Stimulated activated CD8-positive, alpha-beta memory T cell treated with anti-CD3 and anti-CD28 coated beads, Interleukin-15, amount 100 ng/mL, for 4 hours (primary cell): ENCODE measurements at regions not wholly inside any gene's neighbourhood (a gene's known extent, or its start where the extent isn't known, plus 50 kb on each side); places are given as distances from the start of the nearest gene placed in this dataset.
"Not testable (repeated sequence)": the region's sequence is repeated elsewhere in the genome, so short reads cannot be mapped to it uniquely, and the experiment has no call there.

Experiments used
- DNase-seq, 2 donors: peaks; one replicate each; pipeline ENCODE4 v3.0.0-alpha.2; 2020; ENCODE audit warnings: low read depth in 2 of 2

DNA sequence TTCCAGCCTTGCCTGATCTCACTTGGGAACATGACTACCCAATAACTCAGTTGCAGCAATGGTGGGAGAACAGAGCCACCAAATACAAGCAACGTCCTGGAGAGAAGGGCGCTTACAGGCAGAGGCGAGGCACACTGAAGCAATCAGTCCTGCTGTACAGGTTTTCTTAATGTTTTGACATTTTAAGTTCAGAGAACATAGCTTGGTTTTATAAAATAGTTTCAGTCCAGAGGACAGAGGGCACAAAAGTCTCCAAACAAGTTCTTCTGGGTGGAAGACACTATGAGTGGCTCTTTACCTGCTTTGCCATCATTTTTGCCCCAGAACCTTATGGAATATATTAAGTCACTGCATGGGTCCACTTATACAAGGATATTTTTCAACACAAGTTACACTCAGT is 103.4 kb upstream of the KCNG1 start:
- DNase-seq = no peak

DNA sequence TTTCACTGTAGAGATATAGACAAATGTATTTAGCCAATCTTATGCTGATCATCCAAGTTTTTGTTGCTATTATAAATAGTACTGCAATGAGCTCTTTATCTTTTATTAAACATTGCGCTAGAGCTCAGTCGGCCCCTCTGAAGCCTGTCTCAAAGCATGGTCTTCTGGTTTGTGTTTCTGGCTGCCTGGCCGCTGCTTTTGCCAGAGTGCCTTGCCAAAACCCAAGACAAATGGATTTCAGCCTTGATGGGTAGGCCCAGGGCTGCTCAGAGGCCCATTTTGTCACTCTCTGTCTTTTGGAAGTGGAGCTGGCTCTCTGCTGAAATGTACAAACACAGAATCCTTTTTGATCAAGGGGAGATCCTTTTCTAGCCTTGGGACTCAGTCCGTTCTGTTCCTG is 102.9 kb upstream of the KCNG1 start:
- no peak for DNase-seq

- DNase-seq = no peak
Observed at GRCh38 chr20:51125105-51125504, 102.2 kb upstream of the KCNG1 start.

DNA sequence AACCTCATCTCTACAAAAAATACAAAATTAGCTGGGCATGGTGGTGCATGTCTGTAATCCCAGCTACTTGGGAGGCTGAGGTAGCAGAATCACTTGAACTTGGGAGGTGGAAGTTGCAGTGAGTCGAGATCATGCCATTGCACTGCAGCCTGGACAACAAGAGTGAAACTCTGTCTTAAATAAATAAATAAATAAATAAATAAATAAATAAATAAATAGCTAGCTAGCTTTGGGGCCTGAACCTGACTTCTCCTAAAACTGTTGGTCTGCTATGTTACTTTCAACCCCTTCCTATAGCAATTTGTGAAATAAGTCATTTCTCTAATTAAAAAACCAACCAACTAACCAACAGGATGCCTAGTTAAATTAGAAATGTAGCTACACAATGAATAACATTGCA is 101.0 kb upstream of the KCNG1 start:
- DNase-seq = not testable (repeated sequence)

DNA sequence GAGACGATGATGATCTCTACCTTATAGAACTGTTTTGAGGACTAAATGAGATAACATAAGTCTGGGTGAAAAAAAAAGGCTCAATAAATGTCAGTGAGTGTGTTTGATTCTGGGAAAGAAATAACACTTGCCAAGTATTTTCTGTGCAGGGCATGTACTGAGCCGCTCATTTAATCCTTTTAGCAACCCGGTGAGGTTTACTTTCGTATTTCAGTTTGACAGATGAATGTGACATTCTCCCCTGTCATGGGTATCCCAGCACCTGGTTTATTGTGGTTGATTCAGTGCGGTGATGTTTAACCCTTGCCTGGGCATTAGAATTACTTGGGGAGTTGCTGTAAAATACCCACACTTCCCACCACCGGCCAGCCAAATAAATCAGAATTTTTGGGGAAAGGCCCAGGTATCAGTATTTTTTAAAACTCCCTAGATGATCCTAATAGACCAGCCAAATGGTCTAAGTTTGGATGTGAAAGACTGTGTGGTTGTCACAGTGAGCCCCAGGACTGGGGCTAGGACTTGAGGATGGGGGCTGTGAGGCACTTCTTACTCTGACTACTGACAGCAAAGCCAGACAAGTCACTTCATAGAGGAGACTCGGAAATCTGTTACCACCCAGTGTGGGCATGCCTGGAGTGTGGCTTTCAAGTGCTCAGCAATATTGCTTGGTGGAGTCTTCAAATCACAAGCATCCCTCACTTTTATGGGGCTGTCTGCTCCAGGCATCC is 100.2 kb upstream of the KCNG1 start:
- no peak for DNase-seq

GRCh38 chr20:51121901-51122412 is 99.0 kb upstream of the KCNG1 start:
- no peak for DNase-seq

DNA sequence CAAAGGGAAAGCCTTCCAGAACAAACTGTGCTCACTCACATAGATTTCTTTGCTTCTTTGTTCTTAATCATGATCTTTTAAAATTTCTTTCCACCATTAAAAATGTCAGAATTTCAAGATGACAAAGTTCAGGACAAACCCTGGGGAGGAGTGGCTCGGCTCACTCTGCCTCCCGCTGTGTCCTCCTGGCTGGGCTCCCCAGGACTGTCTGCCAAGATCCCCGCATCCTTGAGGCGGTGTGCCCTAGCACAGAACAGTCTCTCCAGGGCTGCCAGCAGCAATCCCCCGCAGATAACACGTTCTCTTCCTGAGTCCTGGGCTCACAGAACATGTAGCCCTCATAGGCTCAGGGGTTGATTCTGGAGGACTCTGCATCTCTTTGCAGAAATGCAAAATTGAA is 98.4 kb upstream of the KCNG1 start:
- no peak for DNase-seq

- DNase-seq = no peak
Observed at GRCh38 chr20:51120868-51121267, 98.0 kb upstream of the KCNG1 start.

- DNase-seq = no peak
Observed at GRCh38 chr20:51120438-51120837, 97.5 kb upstream of the KCNG1 start.

- no peak for DNase-seq
Observed at GRCh38 chr20:51119914-51120313, 97.0 kb upstream of the KCNG1 start.

GRCh38 chr20:51118985-51119527 is 96.1 kb upstream of the KCNG1 start:
- no peak for DNase-seq

DNA sequence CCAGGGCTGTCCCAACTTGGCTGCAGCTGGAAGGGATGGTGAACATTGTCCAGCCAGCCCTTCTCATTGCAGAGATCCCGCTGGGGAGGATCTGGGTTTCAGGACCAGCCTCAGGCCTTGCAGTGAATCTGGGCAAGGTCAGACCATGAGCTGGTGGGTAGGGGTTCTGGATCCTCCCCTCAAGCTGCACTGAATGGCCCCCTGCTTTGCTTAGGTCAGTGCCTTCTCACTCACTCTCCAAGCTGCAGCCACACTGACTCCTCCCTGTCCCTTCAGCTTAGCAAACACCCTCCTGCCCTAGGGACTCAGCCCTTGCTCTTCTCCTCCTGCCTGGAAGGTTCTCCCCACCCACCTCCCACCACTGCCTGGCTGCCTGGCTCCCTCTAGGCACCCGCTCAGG is 95.3 kb upstream of the KCNG1 start:
- no peak for DNase-seq

DNA sequence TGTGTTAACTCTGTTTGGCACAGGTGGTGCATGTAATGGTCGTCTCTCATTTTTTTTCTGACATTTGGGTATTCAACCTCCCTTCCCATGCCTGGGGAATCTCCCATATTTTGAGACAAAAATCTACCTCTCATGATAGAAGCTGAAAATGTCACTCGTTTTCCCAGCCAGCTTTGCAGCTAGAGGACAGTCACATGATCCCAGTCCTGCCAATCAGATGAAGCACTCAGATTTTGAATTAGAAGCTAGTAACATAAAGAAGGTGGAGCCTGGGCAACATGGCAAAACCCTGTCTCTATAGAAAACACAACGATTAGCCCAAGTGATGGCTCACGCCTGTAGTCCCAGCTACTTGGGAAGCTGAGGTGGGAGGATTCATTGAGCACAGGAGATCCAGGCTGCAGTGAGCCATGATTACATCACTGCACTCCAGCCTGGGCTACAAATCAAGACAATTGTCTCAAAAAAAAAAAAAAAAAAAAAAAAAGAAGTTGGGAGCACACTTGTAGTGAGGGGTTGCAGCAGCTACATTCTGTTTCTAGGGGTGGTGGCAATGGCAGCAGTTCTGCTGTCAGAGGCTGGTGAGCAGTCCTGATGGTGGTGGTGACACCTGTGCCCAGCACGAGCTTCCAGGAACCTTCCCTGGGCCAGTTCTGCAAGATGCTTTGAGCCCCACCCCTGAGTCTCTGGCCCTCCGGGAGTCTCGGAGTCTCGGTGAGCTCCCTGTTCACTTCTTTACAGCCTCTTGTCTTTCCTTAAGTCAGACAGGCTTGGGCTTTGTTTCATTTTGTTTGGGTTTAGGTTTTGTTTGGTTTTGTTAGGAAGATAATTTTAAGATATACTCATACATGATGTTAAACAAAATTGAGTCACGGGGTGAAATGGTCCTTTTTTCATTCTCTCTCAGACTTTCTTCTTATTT is 94.1 kb upstream of the KCNG1 start:
- no peak for DNase-seq

DNA sequence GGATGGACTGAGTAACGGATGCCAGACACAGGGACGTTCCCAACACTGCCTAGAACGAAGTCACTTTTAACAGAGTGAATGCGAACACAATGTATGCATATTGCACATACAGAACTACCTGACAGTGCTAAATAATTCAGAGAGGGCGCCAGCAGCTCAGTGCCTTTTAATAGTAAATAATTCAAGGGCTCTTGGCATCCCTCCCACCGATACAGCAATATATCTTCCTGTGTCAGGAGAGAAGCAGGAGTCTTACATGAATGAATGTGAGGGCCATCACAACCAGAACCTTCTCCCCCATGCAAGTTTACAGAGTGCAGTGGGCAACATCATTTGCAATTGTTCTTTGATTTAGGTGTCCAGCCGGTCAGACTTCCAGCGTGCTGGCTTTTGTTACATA is 88.4 kb upstream of the KCNG1 start:
- no peak for DNase-seq

GRCh38 chr20:51108638-51109363 is 85.9 kb upstream of the KCNG1 start:
- no peak for DNase-seq

DNA sequence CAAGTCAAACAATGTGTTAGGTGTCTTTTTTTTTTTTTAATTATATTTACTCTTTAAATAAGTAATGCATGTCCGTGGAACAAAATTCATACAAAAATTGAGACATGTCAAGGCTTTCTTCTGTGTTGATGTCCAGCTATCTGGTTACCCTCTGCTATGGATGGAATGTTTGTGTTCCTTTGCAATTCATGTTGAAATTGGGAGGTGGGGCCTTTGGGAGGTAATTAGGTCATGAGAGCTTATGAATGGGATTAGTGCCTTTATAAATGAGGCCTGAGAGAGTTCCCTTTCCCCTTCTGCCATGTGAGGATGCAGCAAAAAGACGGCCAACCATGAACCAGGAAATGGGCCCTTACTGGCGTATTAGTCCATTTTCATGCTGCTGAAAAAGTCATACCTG is 83.1 kb upstream of the KCNG1 start:
- DNase-seq = no peak

DNA sequence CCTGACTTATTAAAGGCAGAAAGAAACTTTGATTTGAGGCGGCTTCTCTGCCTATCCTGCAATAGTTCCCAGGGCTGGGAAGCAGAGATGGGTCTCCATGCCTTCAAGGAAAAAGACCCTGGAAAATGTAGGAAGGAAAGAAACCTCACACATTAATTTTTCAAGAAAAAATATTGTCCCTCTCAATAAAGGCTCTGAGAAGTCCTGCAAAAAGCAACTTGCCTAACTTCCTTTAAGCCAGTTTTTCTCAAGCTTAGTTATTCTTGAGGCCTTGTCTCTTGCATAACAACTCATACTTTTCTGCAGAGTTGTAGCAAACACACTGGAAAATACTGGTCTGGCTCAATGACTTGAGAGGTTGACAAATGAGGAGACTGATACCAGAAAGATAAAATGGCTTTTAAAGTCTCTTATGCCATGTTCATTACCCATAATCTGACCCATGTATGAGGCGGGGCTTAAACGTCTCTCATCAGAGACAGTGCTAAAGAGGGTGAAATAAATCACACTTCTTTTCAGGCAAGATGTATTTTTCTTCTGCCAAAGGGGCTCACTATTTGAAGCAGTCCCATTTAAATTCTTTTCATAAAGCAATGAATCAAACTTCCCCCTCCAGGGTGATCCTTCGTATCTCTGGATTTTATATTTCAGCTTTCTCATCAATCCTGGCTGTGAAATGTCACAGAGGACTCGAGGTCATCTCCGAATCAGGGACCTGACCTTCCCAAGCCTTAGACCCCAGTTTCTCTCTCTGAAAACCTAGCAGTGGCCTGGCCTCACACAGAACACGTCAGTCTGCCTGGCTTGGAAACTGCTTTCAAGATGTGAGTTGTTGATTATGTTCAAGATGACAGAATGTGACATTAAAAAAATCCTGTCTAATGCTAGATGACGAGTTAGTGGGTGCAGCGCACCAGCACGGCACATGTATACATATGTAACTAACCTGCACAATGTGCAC is 82.3 kb upstream of the KCNG1 start:
- DNase-seq = no peak

- DNase-seq = no peak
Observed at GRCh38 chr20:51100617-51101016, 77.7 kb upstream of the KCNG1 start.

DNA sequence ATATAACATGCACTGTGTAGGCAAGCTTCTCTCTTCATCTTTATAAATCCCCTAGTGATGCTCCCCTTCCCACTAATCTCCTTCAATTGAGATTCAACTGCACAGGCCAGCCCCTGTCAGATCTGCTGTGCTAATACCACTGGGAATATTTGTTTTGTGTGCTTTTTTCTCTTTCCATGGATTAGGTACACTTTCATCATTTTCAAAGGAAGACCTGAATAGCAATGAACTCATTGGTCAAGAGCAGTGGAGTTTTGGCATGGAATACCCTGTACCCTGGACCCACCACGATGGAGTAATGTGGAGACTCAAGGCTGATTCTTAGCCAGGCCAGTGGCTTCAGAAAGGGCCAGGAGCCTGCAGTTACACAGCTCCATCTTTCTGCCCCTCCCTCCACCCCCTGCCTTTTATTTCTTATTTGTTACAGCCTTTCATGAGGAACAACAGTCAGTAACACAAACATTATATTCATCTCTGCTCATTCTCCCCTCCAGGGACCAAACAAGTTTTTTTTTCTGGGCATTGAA is 75.4 kb upstream of the KCNG1 start:
- no peak for DNase-seq

GRCh38 chr20:51097351-51098120 is 74.6 kb upstream of the KCNG1 start:
- DNase-seq = no peak
